H1 (cell line): ENCODE measurements at regions not wholly inside any gene's neighbourhood (a gene's known extent, or its start where the extent isn't known, plus 50 kb on each side); places are given as distances from the start of the nearest gene placed in this dataset.

Experiments
- CTCF ChIA-PET: fragments of 300-600 bp; sonication (Branson Sonifier 250); formaldehyde crosslinking; loops from one replicate; lab custom pipeline; 2021; ENCODE audit not compliant: partially characterized antibody; lab: Charles Lee
- POLR2A ChIA-PET: fragments of 300-600 bp; sonication (Branson Sonifier 250); formaldehyde crosslinking; loops from one replicate; lab custom pipeline; 2021; ENCODE audit warnings: inconsistent platforms; ENCODE audit not compliant: partially characterized antibody; lab: Charles Lee
- DNase-seq, 2 experiments: peaks; one replicate each; pipeline versions ENCODE4 v3.0.0 to v3.0.0-alpha.2; 2010 to 2022; ENCODE audit warnings: low spot score in 2 of 2, low read depth in 1 of 2, mixed read lengths in 1 of 2
- FAIRE-seq: peaks from 2 replicates; lab custom pipeline; 2011; peaks lifted over from hg19 to GRCh38; lab: Jason Lieb, UNC
- H2AFZ ChIP-seq: 2 replicates; pipeline ENCODE4 v1.8.1; 2012; ENCODE audit warnings: low read length, inconsistent platforms
- H2AK5ac ChIP-seq: 2 replicates; pipeline ENCODE4 v1.6.1; 2013; ENCODE audit warnings: low read depth, low read length
- H2BK120ac ChIP-seq: replicated peaks from 2 replicates; pipeline ENCODE3; 2013; ENCODE audit warnings: low read depth, low read length, inconsistent platforms
- H2BK12ac ChIP-seq: 2 replicates; pipeline ENCODE4 v1.6.1; 2013; ENCODE audit warnings: low read depth, low read length
- H2BK15ac ChIP-seq: 2 replicates; pipeline ENCODE4 v1.6.1; 2013; ENCODE audit warnings: low read length
- H2BK20ac ChIP-seq: 2 replicates; pipeline ENCODE4 v1.6.1; 2013; ENCODE audit warnings: low read length
- H2BK5ac ChIP-seq: 2 replicates; pipeline ENCODE4 v1.6.1; 2013; ENCODE audit warnings: low read depth, low read length
- H3K14ac ChIP-seq: 2 replicates; pipeline ENCODE4 v1.6.1; 2013; ENCODE audit warnings: inconsistent platforms; ENCODE audit not compliant: insufficient read length
- H3K18ac ChIP-seq: 2 replicates; pipeline ENCODE4 v1.6.1; 2013; ENCODE audit warnings: low read length; ENCODE audit errors: extremely low read depth
- H3K23ac ChIP-seq: 2 replicates; pipeline ENCODE4 v1.6.1; 2013; ENCODE audit warnings: inconsistent platforms; ENCODE audit not compliant: insufficient read length
- H3K23me2 ChIP-seq: 2 replicates; pipeline ENCODE4 v1.6.1; 2013; ENCODE audit warnings: low read depth, low read length
- H3K27ac ChIP-seq: 2 replicates; pipeline ENCODE4 v1.6.1; 2011; ENCODE audit warnings: low read depth, low read length, inconsistent platforms
- H3K27me3 ChIP-seq, 4 experiments: replicated peaks in 1 of 4; 1 replicate in 1 of 4; 2 replicates in 3 of 4; pipeline versions ENCODE4 v1.6.1 to v1.8.1; 2011 to 2013; ENCODE audit warnings: low read length in 3 of 4, mild to moderate bottlenecking in 3 of 4, inconsistent platforms in 2 of 4, mixed read lengths in 2 of 4, moderate library complexity in 1 of 4; ENCODE audit not compliant: control insufficient read depth in 3 of 4, insufficient read depth in 3 of 4; ENCODE audit errors: extremely low read depth in 1 of 4
- H3K36me3 ChIP-seq, 4 experiments: 2 replicates each; pipeline versions ENCODE4 v1.6.1 to v1.8.1; 2011 to 2013; ENCODE audit warnings: mild to moderate bottlenecking in 4 of 4, low read length in 3 of 4, moderate library complexity in 2 of 4, control low read depth in 1 of 4, inconsistent platforms in 1 of 4; ENCODE audit not compliant: insufficient read depth in 4 of 4, control insufficient read depth in 2 of 4
- H3K4ac ChIP-seq: replicated peaks from 2 replicates; pipeline ENCODE3; 2013; ENCODE audit warnings: low read length, low read depth, mixed read lengths, inconsistent platforms; ENCODE audit not compliant: insufficient read length
- H3K4me1 ChIP-seq, 4 experiments: replicated peaks in 1 of 4; 1 replicate in 1 of 4; 2 replicates in 3 of 4; pipeline versions ENCODE4 v1.6.1 to v1.8.1; 2011 to 2013; ENCODE audit warnings: low read length in 3 of 4, inconsistent platforms in 2 of 4, mixed read lengths in 1 of 4; ENCODE audit not compliant: insufficient read depth in 4 of 4, control insufficient read depth in 3 of 4
- H3K4me2 ChIP-seq, 2 experiments: 2 replicates each; pipeline versions ENCODE4 v1.6.1 to v1.8.1; 2011 to 2013; ENCODE audit warnings: low read depth in 2 of 2, low read length in 2 of 2, control low read depth in 1 of 2, inconsistent platforms in 1 of 2, mild to moderate bottlenecking in 1 of 2; ENCODE audit not compliant: insufficient read depth in 1 of 2
- H3K4me3 ChIP-seq, 4 experiments: fragments of 200-600, 300-600 bp in 1 of 4; sonication (generic), shearing (Covaris generic), sonication (Bioruptor Twin) in 1 of 4; 2 replicates each; pipeline versions ENCODE4 v1.5.1 to v1.8.1; 2011 to 2016; ENCODE audit warnings: low read length in 4 of 4, low read depth in 3 of 4, control low read depth in 2 of 4, inconsistent platforms in 2 of 4, mild to moderate bottlenecking in 2 of 4, mixed read lengths in 1 of 4, moderate library complexity in 1 of 4; ENCODE audit not compliant: insufficient read depth in 2 of 4; ENCODE audit errors: extremely low read depth in 1 of 4
- H3K56ac ChIP-seq: replicated peaks from 2 replicates; pipeline ENCODE3; 2013; ENCODE audit warnings: low read depth, mild to moderate bottlenecking, mixed read lengths, low read length, inconsistent platforms; ENCODE audit not compliant: insufficient read length
- H3K79me1 ChIP-seq: 2 replicates; pipeline ENCODE4 v1.6.1; 2013; ENCODE audit warnings: low read depth, low read length, control low read depth
- H3K79me2 ChIP-seq, 2 experiments: 2 replicates each; pipeline versions ENCODE4 v1.6.1 to v1.8.1; 2012 to 2013; ENCODE audit warnings: low read length in 2 of 2, mild to moderate bottlenecking in 2 of 2, inconsistent platforms in 1 of 2; ENCODE audit not compliant: insufficient read depth in 2 of 2, control insufficient read depth in 1 of 2
- H3K9ac ChIP-seq, 4 experiments: replicated peaks in 1 of 4; 1 replicate in 1 of 4; 2 replicates in 3 of 4; pipeline versions ENCODE4 v1.6.1 to v1.8.1; 2011 to 2013; ENCODE audit warnings: low read depth in 3 of 4, low read length in 3 of 4, control low read depth in 2 of 4, mild to moderate bottlenecking in 2 of 4, moderate library complexity in 2 of 4, inconsistent platforms in 1 of 4; ENCODE audit errors: extremely low read depth in 1 of 4
- H3K9me3 ChIP-seq, 2 experiments: 2 replicates each; pipeline versions ENCODE4 v1.6.1 to v1.8.1; 2012 to 2013; ENCODE audit warnings: mild to moderate bottlenecking in 2 of 2, moderate library complexity in 2 of 2, control low read depth in 1 of 2, inconsistent platforms in 1 of 2, low read depth in 1 of 2, low read length in 1 of 2, mixed read lengths in 1 of 2; ENCODE audit not compliant: insufficient read depth in 2 of 2
- H4K20me1 ChIP-seq, 2 experiments: replicated peaks in 1 of 2; 2 replicates each; pipeline versions ENCODE3 to v1.8.1; 2011 to 2013; ENCODE audit warnings: inconsistent platforms in 2 of 2, low read length in 2 of 2, mild to moderate bottlenecking in 1 of 2; ENCODE audit not compliant: insufficient read depth in 2 of 2, control insufficient read depth in 1 of 2
- H4K5ac ChIP-seq: 2 replicates; pipeline ENCODE4 v1.6.1; 2013; ENCODE audit warnings: low read length, low read depth, mixed read lengths, inconsistent platforms; ENCODE audit not compliant: insufficient read length
- H4K8ac ChIP-seq: 2 replicates; pipeline ENCODE4 v1.8.0; 2013; ENCODE audit warnings: mild to moderate bottlenecking, moderate library complexity, low read length, inconsistent platforms; ENCODE audit not compliant: insufficient read depth; ENCODE audit errors: extremely low read depth
- H4K91ac ChIP-seq: replicated peaks from 2 replicates; pipeline ENCODE3; 2013; ENCODE audit warnings: low read length, mixed read lengths, inconsistent platforms; ENCODE audit not compliant: insufficient read length
- E2F6 ChIP-seq: IDR thresholded peaks from 2 replicates; pipeline ENCODE4 v1.6.1; 2012; ENCODE audit warnings: inconsistent platforms
- EP300 ChIP-seq, 2 experiments: IDR thresholded peaks; 1 replicate in 1 of 2; 2 replicates in 1 of 2; pipeline ENCODE4 v1.6.1; 2011 to 2012; ENCODE audit warnings: low read depth in 2 of 2, low read length in 2 of 2, mild to moderate bottlenecking in 2 of 2, borderline replicate concordance in 1 of 2, inconsistent platforms in 1 of 2, moderate library complexity in 1 of 2
- JUND ChIP-seq: IDR thresholded peaks from 2 replicates; pipeline ENCODE4 v1.6.1; 2011; ENCODE audit warnings: mild to moderate bottlenecking, improper control_type of control experiment, low read length
- KDM1A ChIP-seq: fragments of 200-600, 300-600 bp; sonication (generic); IDR thresholded peaks from 2 replicates; pipeline ENCODE4 v1.7.1; 2016; ENCODE audit warnings: mild to moderate bottlenecking, low read length, borderline replicate concordance
- POLR2A ChIP-seq, 2 experiments: IDR thresholded peaks; 1 replicate in 1 of 2; 2 replicates in 1 of 2; pipeline ENCODE4 v1.6.1; 2011; ENCODE audit warnings: low read depth in 2 of 2, low read length in 2 of 2, mild to moderate bottlenecking in 2 of 2; ENCODE audit errors: control extremely low read depth in 1 of 2
- RAD21 ChIP-seq, 2 experiments: IDR thresholded peaks in 1 of 2; conservative IDR thresholded peaks in 1 of 2; 2 replicates each; pipeline ENCODE4 v1.6.1; 2011; ENCODE audit warnings: low read depth in 2 of 2, low read length in 2 of 2, improper control_type of control experiment in 1 of 2, inconsistent platforms in 1 of 2, mild to moderate bottlenecking in 1 of 2, moderate library complexity in 1 of 2
- SIX5 ChIP-seq: IDR thresholded peaks from 2 replicates; pipeline ENCODE4 v1.6.1; 2011; ENCODE audit warnings: mild to moderate bottlenecking, low read depth, low read length
- TAF1 ChIP-seq: IDR thresholded peaks from 2 replicates; pipeline ENCODE4 v1.6.1; 2011; ENCODE audit warnings: mild to moderate bottlenecking, low read depth, low read length
- TBP ChIP-seq: IDR thresholded peaks from 2 replicates; pipeline ENCODE4 v1.6.1; 2011; ENCODE audit warnings: low read depth, low read length, improper control_type of control experiment
- TCF12 ChIP-seq: IDR thresholded peaks from 2 replicates; pipeline ENCODE4 v1.6.1; 2011; ENCODE audit warnings: low read depth, mild to moderate bottlenecking, low read length
- TEAD4 ChIP-seq: IDR thresholded peaks from 2 replicates; pipeline ENCODE4 v1.6.1; 2012; ENCODE audit warnings: low read depth, low read length, inconsistent platforms, mixed read lengths
- ZNF274 ChIP-seq: IDR thresholded peaks from 2 replicates; pipeline ENCODE4 v1.7.0; 2012; ENCODE audit warnings: low read length, borderline replicate concordance; ENCODE audit errors: extremely low read depth
- WGBS, 2 experiments: shearing (Covaris generic) in 1 of 2; methylation state at CpG; one replicate each; pipeline versions ENCODE4 v1.1.6 to v1.1.7; 2013 to 2015; ENCODE audit warnings: low lambda C conversion rate in 2 of 2, mixed read lengths in 2 of 2, inconsistent platforms in 1 of 2, low coverage in 1 of 2, missing lambda C conversion rate in 1 of 2; ENCODE audit not compliant: insufficient replicate concordance in 2 of 2, insufficient coverage in 1 of 2, insufficient read length in 1 of 2; ENCODE audit errors: extremely low coverage in 1 of 2, missing lambda C conversion rate in 1 of 2; 5-methylcytosine and 5-hydroxymethylcytosine counted together
- TF ChIP-seq, protein P1 (sequence below): IDR thresholded peaks from 2 replicates; pipeline ENCODE4 v1.6.1; 2011; ENCODE audit warnings: low read depth, mild to moderate bottlenecking, low read length; ENCODE audit not compliant: insufficient read depth

- Histone ChIP-seq H2AFZ (0 out of 2 replicates have a peak overlapping the region, but pooled peaks have one; percentile 6), H2BK120ac (no peak overlapping the region), H4K91ac (no peak overlapping the region), H3K4me1 (no peaks in the 10 kb centered on the region), H3K79me1 (no peaks in the 10 kb centered on the region), H2BK12ac (no peak overlapping the region), H3K27me3 (no peaks in the 10 kb centered on the region), H3K14ac (no peak overlapping the region), H3K9me3 (no peaks in the 10 kb centered on the region), H3K9ac (no peak overlapping the region), H4K8ac (no peak overlapping the region), H3K4ac (no peak overlapping the region), H3K79me2 (no peaks in the 10 kb centered on the region), H3K36me3 (no peaks in the 10 kb centered on the region), H4K5ac (no peak overlapping the region), H3K4me3 (no peak overlapping the region), H3K56ac (no peak overlapping the region), H2BK15ac (no peak overlapping the region), H3K27ac (no peak overlapping the region), H2AK5ac (no peak overlapping the region), H2BK20ac (no peak overlapping the region), H2BK5ac (no peak overlapping the region), H3K4me2 (no peak overlapping the region), H4K20me1 (no peaks in the 10 kb centered on the region), H3K23ac (no peak overlapping the region), H3K23me2 (no peaks in the 10 kb centered on the region), H3K18ac (no peak overlapping the region)
- POLR2A ChIA-PET, result no interaction called here
- FAIRE-seq (peak; percentile 32), DNase-seq (no peak)
- 91% methylated on average over 6 of the region's 6 CpGs; no CpG with 5 or more reads in 1 of the 2 experiments for WGBS, 2 experiments
- CTCF ChIA-PET, result interaction anchor here (0.6 to 0.8 kb wide), 2 partner anchors 10 to 11 kb away, joined by 4 read pairs; no protein-coding TSS in a partner anchor
- TF ChIP-seq TEAD4, result no peak
- TF ChIP-seq EP300 (IDR thresholded peaks at IDR 0.05; ENCODE audit: borderline replicate concordance in 1 of 2, low read depth in 2 of 2, low read length in 2 of 2), result no peak
- no peak for TF ChIP-seq SIX5
- TF ChIP-seq JUND, result no peak
- no peak for TF ChIP-seq TCF12
- no peak for TF ChIP-seq KDM1A
- TF ChIP-seq RAD21 (IDR thresholded peaks at IDR 0.05 in 1 of 2, conservative IDR thresholded peaks at IDR 0.05 in 1 of 2; ENCODE audit: low read depth in 2 of 2, low read length in 2 of 2), result no peak
- TF ChIP-seq TAF1, result no peak
- TF ChIP-seq ZNF274, result no peak
- no peak for TF ChIP-seq POLR2A (IDR thresholded peaks at IDR 0.05; ENCODE audit: control extremely low read depth in 1 of 2, low read depth in 2 of 2, low read length in 2 of 2)
- TF ChIP-seq E2F6, result no peak
- no peak for TF ChIP-seq TBP
- TF ChIP-seq, protein P1, sequence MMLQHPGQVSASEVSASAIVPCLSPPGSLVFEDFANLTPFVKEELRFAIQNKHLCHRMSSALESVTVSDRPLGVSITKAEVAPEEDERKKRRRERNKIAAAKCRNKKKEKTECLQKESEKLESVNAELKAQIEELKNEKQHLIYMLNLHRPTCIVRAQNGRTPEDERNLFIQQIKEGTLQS, result no peak
These were observed 123.2 kb upstream of the RAB18 start for GRCh38 chr10:27380929-27381358.
